Fibroblast of skin of right biceps (primary cell): ENCODE measurements at regions not wholly inside any gene's neighbourhood (a gene's known extent, or its start where the extent isn't known, plus 50 kb on each side); places are given as distances from the start of the nearest gene placed in this dataset.

ENCODE experiments used
- DNase-seq: peaks from one replicate; pipeline ENCODE4 v3.0.0-alpha.2; 2013

- no peak for DNase-seq
Measured at GRCh38 chrX:114332766-114333165, 251.1 kb upstream of the HTR2C start.

DNA sequence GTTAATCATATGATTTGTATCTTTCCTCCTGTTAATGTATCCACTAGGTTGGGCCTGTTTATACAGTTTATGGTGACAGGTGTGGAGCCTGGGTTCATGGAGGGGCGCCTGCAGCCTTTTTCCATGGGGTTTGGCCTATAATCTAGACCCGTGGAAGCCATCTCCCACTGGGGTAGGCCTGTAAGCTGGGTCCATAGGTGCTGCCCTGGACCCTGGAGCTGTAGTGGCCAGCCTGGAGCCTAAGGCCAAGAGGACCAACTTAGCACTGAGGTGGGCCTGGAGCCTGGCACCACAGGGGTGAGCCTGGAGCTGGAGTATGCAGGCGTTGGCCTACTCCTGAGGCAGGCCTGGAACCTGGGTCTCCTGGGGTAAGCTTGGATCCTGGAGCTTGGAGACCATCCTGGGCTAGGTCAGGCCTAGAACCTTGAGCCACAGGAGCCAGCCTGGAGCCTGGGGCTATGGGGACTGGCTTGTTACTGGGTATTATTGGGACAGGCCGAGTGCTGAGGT lies 249.4 kb upstream of the HTR2C start:
- no peak for DNase-seq

DNA sequence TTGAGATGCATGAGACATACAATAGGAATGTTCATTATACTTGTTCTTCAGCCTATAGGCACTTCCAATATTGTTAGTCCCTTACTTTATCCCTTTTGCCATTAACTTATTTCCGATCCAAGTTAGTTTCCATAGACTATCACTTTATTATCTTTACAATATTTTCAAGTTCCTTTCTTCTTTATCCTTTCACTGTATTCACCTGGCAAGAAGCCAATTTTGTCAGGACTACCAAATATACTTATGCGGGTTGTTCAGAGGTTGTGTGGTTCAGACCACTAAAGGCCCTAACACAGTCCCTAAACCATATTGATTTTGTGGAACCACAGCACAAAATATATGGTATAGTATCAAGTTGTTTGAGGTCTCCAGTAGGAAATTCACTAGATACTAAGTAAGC lies 245.0 kb upstream of the HTR2C start:
- no peak for DNase-seq

- DNase-seq: peak; percentile 12
Measured at GRCh38 chrX:114344756-114345349, 239.0 kb upstream of the HTR2C start.

GRCh38 chrX:114361076-114361725 lies 222.7 kb upstream of the HTR2C start:
- no peak for DNase-seq

DNA sequence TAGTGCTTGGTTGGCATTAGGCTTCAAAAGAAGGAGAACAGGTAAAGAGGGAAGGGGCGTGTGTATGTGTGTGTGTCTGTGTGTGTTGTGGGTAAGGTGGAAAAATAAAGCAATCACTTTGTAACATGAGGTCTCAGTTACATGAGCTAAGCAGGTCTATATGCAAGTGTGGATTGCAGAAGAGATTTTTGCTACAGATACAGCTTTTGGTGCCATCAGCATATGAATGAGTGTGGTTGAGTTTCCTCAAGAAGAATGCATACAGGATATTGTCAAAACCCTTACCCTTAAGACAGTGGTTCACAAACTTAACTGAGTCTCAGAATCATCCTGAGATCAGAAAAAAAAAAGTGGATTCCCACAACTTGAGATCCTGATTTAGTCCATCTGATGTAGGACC lies 220.5 kb upstream of the HTR2C start:
- DNase-seq: no peak

- DNase-seq: no peak
Measured at GRCh38 chrX:114365065-114365834, 218.6 kb upstream of the HTR2C start.

GRCh38 chrX:114372937-114373336 lies 210.9 kb upstream of the HTR2C start:
- DNase-seq: no peak

- no peak for DNase-seq
Measured at GRCh38 chrX:114390251-114390796, 193.6 kb upstream of the HTR2C start.
